ENCODE measurements at regions not wholly inside any gene's neighbourhood (a gene's known extent, or its start where the extent isn't known, plus 50 kb on each side); places are given as distances from the start of the nearest gene placed in this dataset.

DNA sequence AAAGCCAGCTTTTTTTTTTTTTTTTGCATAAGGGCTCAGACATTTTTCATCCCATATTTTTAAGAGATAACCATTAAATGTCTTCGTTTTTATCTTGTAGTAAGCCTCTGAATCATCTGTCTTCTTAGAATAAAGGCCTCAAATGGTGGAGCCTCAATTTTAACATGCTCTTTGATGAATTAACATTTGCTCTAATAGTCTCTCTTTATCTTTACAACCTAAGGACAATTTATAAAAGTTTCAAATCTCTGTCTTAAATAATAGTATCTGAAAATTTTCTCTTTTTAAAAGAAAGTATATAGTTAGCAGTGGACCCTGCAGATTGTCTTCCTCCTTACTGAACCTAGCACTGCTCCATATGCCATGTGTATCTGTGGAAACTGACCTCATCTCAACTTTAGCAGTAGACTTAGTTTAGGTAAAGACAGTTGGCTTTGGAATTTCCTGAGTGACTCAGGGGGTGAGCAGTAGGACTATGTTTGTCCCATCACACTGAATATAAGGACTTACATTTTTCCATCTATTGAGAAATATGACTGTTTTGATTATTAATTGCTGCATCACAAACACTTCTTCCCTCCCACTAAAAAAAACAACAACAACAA lies 1658.0 kb downstream of the STIM2 start:
- TF ChIP-seq, protein P1, sequence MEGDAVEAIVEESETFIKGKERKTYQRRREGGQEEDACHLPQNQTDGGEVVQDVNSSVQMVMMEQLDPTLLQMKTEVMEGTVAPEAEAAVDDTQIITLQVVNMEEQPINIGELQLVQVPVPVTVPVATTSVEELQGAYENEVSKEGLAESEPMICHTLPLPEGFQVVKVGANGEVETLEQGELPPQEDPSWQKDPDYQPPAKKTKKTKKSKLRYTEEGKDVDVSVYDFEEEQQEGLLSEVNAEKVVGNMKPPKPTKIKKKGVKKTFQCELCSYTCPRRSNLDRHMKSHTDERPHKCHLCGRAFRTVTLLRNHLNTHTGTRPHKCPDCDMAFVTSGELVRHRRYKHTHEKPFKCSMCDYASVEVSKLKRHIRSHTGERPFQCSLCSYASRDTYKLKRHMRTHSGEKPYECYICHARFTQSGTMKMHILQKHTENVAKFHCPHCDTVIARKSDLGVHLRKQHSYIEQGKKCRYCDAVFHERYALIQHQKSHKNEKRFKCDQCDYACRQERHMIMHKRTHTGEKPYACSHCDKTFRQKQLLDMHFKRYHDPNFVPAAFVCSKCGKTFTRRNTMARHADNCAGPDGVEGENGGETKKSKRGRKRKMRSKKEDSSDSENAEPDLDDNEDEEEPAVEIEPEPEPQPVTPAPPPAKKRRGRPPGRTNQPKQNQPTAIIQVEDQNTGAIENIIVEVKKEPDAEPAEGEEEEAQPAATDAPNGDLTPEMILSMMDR (conservative IDR thresholded peaks at IDR 0.05) = no peak
- no peak for TF ChIP-seq EZH2 (IDR thresholded peaks at IDR 0.05; ENCODE audit: low read depth)
